GM23338 (cell line): ENCODE measurements at regions not wholly inside any gene's neighbourhood (a gene's known extent, or its start where the extent isn't known, plus 50 kb on each side); places are given as distances from the start of the nearest gene placed in this dataset.

Experiments
- ATAC-seq: fragments of 200-7000 bp; cut with Tn5 transposase; 3 replicates; pipeline ENCODE4 v1.9.1; 2020
- DNase-seq: peaks from one replicate; pipeline ENCODE4 v3.0.0-alpha.2; 2015; ENCODE audit warnings: low spot score
- H2AFZ ChIP-seq: fragments of 200-600 bp; sonication (generic); 2 replicates; pipeline ENCODE4 v1.8.0; 2016; ENCODE audit warnings: antibody characterized with exemption, mild to moderate bottlenecking, moderate library complexity
- H3F3A ChIP-seq: fragments of 200-600 bp; sonication (generic); replicated peaks from 2 replicates; pipeline ENCODE4 v1.8.0; 2017; ENCODE audit warnings: antibody characterized with exemption, mixed run types, low read depth
- H3K27ac ChIP-seq: fragments of 200-600 bp; sonication (generic); 2 replicates; pipeline ENCODE4 v1.6.1; 2016; ENCODE audit warnings: low read depth
- H3K27me3 ChIP-seq: fragments of 200-600 bp; sonication (generic); 2 replicates; pipeline ENCODE4 v1.8.0; 2016; ENCODE audit warnings: mild to moderate bottlenecking, mixed run types, moderate library complexity; ENCODE audit not compliant: insufficient read depth
- H3K36me3 ChIP-seq: fragments of 200-600 bp; sonication (generic); 2 replicates; pipeline ENCODE4 v1.8.0; 2016; ENCODE audit warnings: mild to moderate bottlenecking; ENCODE audit not compliant: insufficient read depth
- H3K4me1 ChIP-seq: fragments of 200-600 bp; sonication (generic); 2 replicates; pipeline ENCODE4 v1.8.0; 2016; ENCODE audit warnings: mild to moderate bottlenecking, moderate library complexity; ENCODE audit not compliant: insufficient read depth
- H3K4me2 ChIP-seq: fragments of 200-600 bp; sonication (generic); 2 replicates; pipeline ENCODE4 v1.7.1; 2017; ENCODE audit warnings: mixed run types
- H3K4me3 ChIP-seq: fragments of 200-600 bp; sonication (generic); 2 replicates; pipeline ENCODE4 v1.6.1; 2016; ENCODE audit warnings: mixed run types
- H3K79me2 ChIP-seq: fragments of 200-600 bp; sonication (generic); replicated peaks from 2 replicates; pipeline ENCODE4 v1.8.0; 2017; ENCODE audit warnings: mild to moderate bottlenecking; ENCODE audit not compliant: insufficient read depth
- H3K9me2 ChIP-seq: fragments of 200-600 bp; sonication (generic); 2 replicates; pipeline ENCODE4 v1.8.0; 2017; ENCODE audit not compliant: insufficient read depth
- H4K20me1 ChIP-seq: fragments of 200-600 bp; sonication (generic); replicated peaks from 2 replicates; pipeline ENCODE4 v1.8.0; 2017; ENCODE audit warnings: mild to moderate bottlenecking; ENCODE audit not compliant: insufficient read depth
- H3K27ac Mint-ChIP-seq: 2 replicates; pipeline ENCODE4 v1.8.0; 2020; ENCODE audit warnings: inconsistent platforms, mild to moderate bottlenecking, moderate library complexity, mixed read lengths
- H3K27me3 Mint-ChIP-seq: 3 replicates; pipeline ENCODE4 v1.8.0; 2022; ENCODE audit warnings: low read depth, mild to moderate bottlenecking, moderate library complexity, mixed read lengths, inconsistent platforms; ENCODE audit not compliant: insufficient read depth, poor library complexity
- H3K36me3 Mint-ChIP-seq: 3 replicates; pipeline ENCODE4 v1.8.0; 2021; ENCODE audit warnings: low read depth, mild to moderate bottlenecking, inconsistent platforms, moderate library complexity, mixed read lengths
- H3K4me1 Mint-ChIP-seq: 3 replicates; pipeline ENCODE4 v1.8.0; 2020; ENCODE audit warnings: mild to moderate bottlenecking, inconsistent platforms, mixed read lengths
- H3K4me3 Mint-ChIP-seq: 3 replicates; pipeline ENCODE4 v1.8.0; 2021; ENCODE audit warnings: moderate library complexity, mild to moderate bottlenecking, inconsistent platforms, mixed read lengths
- H3K9me3 Mint-ChIP-seq: 3 replicates; pipeline ENCODE4 v1.8.0; 2020; ENCODE audit warnings: moderate library complexity, mild to moderate bottlenecking, inconsistent platforms, mixed read lengths
- CREB1 ChIP-seq: fragments of 250-450 bp; sonication (Bioruptor Pico); IDR thresholded peaks from 2 replicates; pipeline ENCODE4 v1.5.0; 2020; ENCODE audit warnings: low read depth, mild to moderate bottlenecking, moderate library complexity
- CTCF ChIP-seq, 2 experiments: fragments of 200-600 bp in 1 of 2; sonication (generic) in 1 of 2; conservative IDR thresholded peaks; 2 replicates each; pipeline versions ENCODE4 v1.5.1 to v1.6.1; 2016 to 2017; ENCODE audit warnings: antibody characterized with exemption in 2 of 2, low read depth in 2 of 2, mild to moderate bottlenecking in 2 of 2, moderate library complexity in 1 of 2
- ETS1 ChIP-seq: IDR thresholded peaks from 2 replicates; pipeline ENCODE4 v1.6.1; 2016; ENCODE audit warnings: antibody characterized with exemption
- EZH2 ChIP-seq: fragments of 200-600 bp; sonication (generic); IDR thresholded peaks from one replicate; pipeline ENCODE4 v1.8.0; 2017; ENCODE audit warnings: antibody characterized with exemption, mild to moderate bottlenecking, low read depth; ENCODE audit not compliant: unreplicated experiment
- EZH2phosphoT487 ChIP-seq: fragments of 200-600 bp; sonication (generic); IDR thresholded peaks from one replicate; pipeline ENCODE4 v1.8.1; 2018; ENCODE audit warnings: antibody characterized with exemption; ENCODE audit not compliant: unreplicated experiment
- JUNB ChIP-seq: IDR thresholded peaks from one replicate; pipeline ENCODE4 v1.6.1; 2016; ENCODE audit warnings: antibody characterized with exemption; ENCODE audit not compliant: unreplicated experiment
- NANOG ChIP-seq: IDR thresholded peaks from 2 replicates; pipeline ENCODE4 v1.6.1; 2016; ENCODE audit warnings: antibody characterized with exemption, borderline replicate concordance
- POLR2AphosphoS5 ChIP-seq: IDR thresholded peaks from 2 replicates; pipeline ENCODE4 v1.6.1; 2016; ENCODE audit warnings: antibody characterized with exemption, low read depth
- REST ChIP-seq: IDR thresholded peaks from one replicate; pipeline ENCODE4 v1.6.1; 2018; ENCODE audit warnings: antibody characterized with exemption; ENCODE audit not compliant: unreplicated experiment
- STAT1 ChIP-seq: IDR thresholded peaks from one replicate; pipeline ENCODE4 v1.6.1; 2016; ENCODE audit warnings: antibody characterized with exemption; ENCODE audit not compliant: unreplicated experiment
- ZNF114 ChIP-seq: fragments of 250-450 bp; sonication (Bioruptor Pico); IDR thresholded peaks from 2 replicates; pipeline ENCODE4 v1.5.0; 2020; ENCODE audit warnings: mild to moderate bottlenecking, moderate library complexity
- ZNF331 ChIP-seq: fragments of 250-450 bp; sonication (Bioruptor Pico); IDR thresholded peaks from 2 replicates; pipeline ENCODE4 v1.5.0; 2020; ENCODE audit warnings: low read depth, mild to moderate bottlenecking, moderate library complexity
- ZNF462 ChIP-seq: fragments of 250-450 bp; sonication (Bioruptor Pico); IDR thresholded peaks from 2 replicates; pipeline ENCODE4 v1.5.0; 2020; ENCODE audit warnings: mild to moderate bottlenecking, moderate library complexity

- H3K36me3 Mint-ChIP-seq: peaks cover 44% of the 10 kb centered on the region
- Histone ChIP-seq H3K4me3 (no peak overlapping the region), H4K20me1 (no peaks in the 10 kb centered on the region), H3K36me3 (peaks cover 7% of the 10 kb centered on the region), H3K9me2 (peaks cover 10% of the 10 kb centered on the region), H3F3A (no peaks in the 10 kb centered on the region), H3K27me3 (no peaks in the 10 kb centered on the region), H2AFZ (no peak overlapping the region), H3K4me2 (no peak overlapping the region), H3K79me2 (no peaks in the 10 kb centered on the region), H3K27ac (no peak overlapping the region), H3K4me1 (no peaks in the 10 kb centered on the region; the same call in 1 of the 2 replicates)
- peaks cover 47% of the 10 kb centered on the region for H3K9me3 Mint-ChIP-seq
- DNase-seq (no peak), ATAC-seq (no peak)
- TF ChIP-seq POLR2AphosphoS5: no peak
- no peak for TF ChIP-seq ZNF114 (CRISPR knock-in tag)
- no peak for TF ChIP-seq EZH2phosphoT487
- no peak for TF ChIP-seq ETS1
- TF ChIP-seq CREB1: no peak
- TF ChIP-seq ZNF331 (CRISPR knock-in tag): no peak
- TF ChIP-seq ZNF462 (CRISPR knock-in tag): no peak
- TF ChIP-seq STAT1: no peak
- no peak for TF ChIP-seq EZH2
- no peak for TF ChIP-seq JUNB
- no peak for TF ChIP-seq NANOG
- no peak for TF ChIP-seq REST
- no peak for TF ChIP-seq CTCF (conservative IDR thresholded peaks at IDR 0.05; ENCODE audit: low read depth in 2 of 2)
- H3K27me3 Mint-ChIP-seq: peaks cover 2% of the 10 kb centered on the region
- peaks cover 9% of the 10 kb centered on the region; the same call in 2 of the 3 replicates for H3K4me1 Mint-ChIP-seq
- H3K27ac Mint-ChIP-seq: no peak overlapping the region
- H3K4me3 Mint-ChIP-seq: no peak overlapping the region
Observed at GRCh38 chr5:96300976-96301375, 132.1 kb downstream of the PCSK1 start.
